K562 (cell line): ENCODE measurements at regions not wholly inside any gene's neighbourhood (a gene's known extent, or its start where the extent isn't known, plus 50 kb on each side); places are given as distances from the start of the nearest gene placed in this dataset.

Experiments
- ATAC-seq: fragments of 200-7000 bp; cut with Tn5 transposase; 3 replicates; pipeline ENCODE4 v1.9.1; 2020; ENCODE audit warnings: moderate library complexity
- BruUV-seq: library from RNA; stranded (reverse); fragments of 400-500 nt; replicated peaks from 2 replicates; lab custom pipeline; 2021; lab: Mats Ljungman, UMichigan
- CTCF ChIA-PET: fragments of 300-600 bp; formaldehyde crosslinking; extraction: SDS; loops from one replicate; lab custom pipeline; 2021; ENCODE audit warnings: low intra/inter-chr PET ratio; lab: Yijun Ruan, JAX
- POLR2A ChIA-PET: fragments of 300-600, 350-650 bp; sonication (Branson Sonifier 250); formaldehyde crosslinking; extraction: SDS; loops from one replicate; lab custom pipeline; 2021; ENCODE audit warnings: antibody characterized with exemption, inconsistent platforms; lab: Yijun Ruan, JAX
- DNase-seq, 4 experiments: peaks; one replicate each; pipeline versions ENCODE4 v3.0.0 to v3.0.0-alpha.2; 2011 to 2018; ENCODE audit warnings: low spot score in 3 of 4, mixed read lengths in 3 of 4; ENCODE audit errors: extremely low read depth in 1 of 4
- FAIRE-seq: peaks from 2 replicates; lab custom pipeline; 2011; peaks lifted over from hg19 to GRCh38; lab: Jason Lieb, UNC
- H2AFZ ChIP-seq: 2 replicates; pipeline ENCODE4 v1.6.0; 2011; ENCODE audit warnings: low read depth, low read length, control low read depth, inconsistent platforms
- H3K27ac ChIP-seq: fragments of 200-600 bp; 3 replicates; pipeline ENCODE4 v1.8.0; 2011; ENCODE audit warnings: low read depth, mild to moderate bottlenecking, control low read depth, inconsistent platforms, low read length, moderate library complexity, mixed read lengths; ENCODE audit errors: extremely low read depth
- H3K27me3 ChIP-seq, 2 experiments: fragments of 300-600 bp in 1 of 2; 2 replicates in 1 of 2; 3 replicates in 1 of 2; pipeline versions ENCODE4 v1.6.0 to v1.8.0; 2011; ENCODE audit warnings: inconsistent platforms in 2 of 2, low read length in 2 of 2, mild to moderate bottlenecking in 1 of 2, mixed read lengths in 1 of 2, moderate library complexity in 1 of 2; ENCODE audit not compliant: control insufficient read depth in 2 of 2, insufficient read depth in 2 of 2
- H3K36me3 ChIP-seq: fragments of 300-600 bp; 3 replicates; pipeline ENCODE4 v1.8.0; 2011; ENCODE audit warnings: mild to moderate bottlenecking, low read length, inconsistent platforms; ENCODE audit not compliant: control insufficient read depth, insufficient read depth
- H3K4me1 ChIP-seq, 2 experiments: fragments of 200-600 bp in 1 of 2; replicated peaks in 1 of 2; 2 replicates in 1 of 2; 3 replicates in 1 of 2; pipeline versions ENCODE4 v1.5.1 to v1.8.0; 2011; ENCODE audit warnings: inconsistent platforms in 2 of 2, low read length in 2 of 2, mild to moderate bottlenecking in 1 of 2, mixed read lengths in 1 of 2, moderate library complexity in 1 of 2; ENCODE audit not compliant: control insufficient read depth in 2 of 2, insufficient read depth in 2 of 2
- H3K4me2 ChIP-seq: 2 replicates; pipeline ENCODE4 v1.6.1; 2011; ENCODE audit warnings: low read length, control low read depth, inconsistent platforms, mixed read lengths; ENCODE audit not compliant: insufficient read depth
- H3K4me3 ChIP-seq: fragments of 200-600 bp; sonication (generic), shearing (Covaris generic); 2 replicates; pipeline ENCODE4 v1.5.1; 2016; ENCODE audit warnings: control low read depth, inconsistent platforms
- H3K79me2 ChIP-seq: fragments of 200-600 bp; 3 replicates; pipeline ENCODE4 v1.8.0; 2011; ENCODE audit warnings: low read length, inconsistent platforms; ENCODE audit not compliant: control insufficient read depth, insufficient read depth
- H3K9ac ChIP-seq, 2 experiments: 2 replicates each; pipeline versions ENCODE4 v1.6.0 to v1.6.1; 2011; ENCODE audit warnings: low read depth in 2 of 2, low read length in 2 of 2, control low read depth in 1 of 2, inconsistent platforms in 1 of 2, mild to moderate bottlenecking in 1 of 2, mixed read lengths in 1 of 2; ENCODE audit not compliant: insufficient read depth in 1 of 2
- H3K9me1 ChIP-seq: one replicate; pipeline ENCODE4 v1.6.0; 2011; ENCODE audit warnings: inconsistent platforms, mild to moderate bottlenecking, low read length, moderate library complexity; ENCODE audit not compliant: control insufficient read depth, insufficient read depth
- H3K9me3 ChIP-seq: replicated peaks from 2 replicates; pipeline ENCODE4 v1.5.1; 2011; ENCODE audit warnings: low read depth, low read length, inconsistent platforms; ENCODE audit not compliant: control insufficient read depth, insufficient read depth
- H4K20me1 ChIP-seq: replicated peaks from 2 replicates; pipeline ENCODE4 v1.6.1; 2011; ENCODE audit warnings: low read length, inconsistent platforms, mixed read lengths; ENCODE audit not compliant: control insufficient read depth, insufficient read depth
- ARID4B ChIP-seq: sonication (generic); formaldehyde crosslinking; IDR thresholded peaks from 2 replicates; pipeline ENCODE4 v1.8.0; 2022; ENCODE audit warnings: mild to moderate bottlenecking, missing genetic modification reagents
- CBX8 ChIP-seq: fragments of 200-600 bp; sonication (generic); IDR thresholded peaks from 2 replicates; pipeline ENCODE4 v1.6.1; 2012; ENCODE audit warnings: borderline replicate concordance, mixed run types, low read depth, mild to moderate bottlenecking, moderate library complexity, mixed read lengths, low read length, control low read depth, inconsistent platforms; ENCODE audit not compliant: poor library complexity, severe bottlenecking; ENCODE audit errors: extremely low read depth
- CEBPZ ChIP-seq: fragments of 150-350 bp; IDR thresholded peaks from 2 replicates; pipeline ENCODE4 v1.6.1; 2014; ENCODE audit warnings: low read depth, mild to moderate bottlenecking, low read length, borderline replicate concordance
- HNRNPK ChIP-seq: fragments of 200-400 bp; formaldehyde crosslinking; IDR thresholded peaks from one replicate; pipeline ENCODE4 v1.6.1; 2018; ENCODE audit warnings: mild to moderate bottlenecking, low read depth, low read length; ENCODE audit not compliant: poor library complexity, severe bottlenecking
- HNRNPL ChIP-seq: fragments of 200-400 bp; formaldehyde crosslinking; IDR thresholded peaks from 2 replicates; pipeline ENCODE4 v1.6.1; 2017; ENCODE audit warnings: low read depth, mild to moderate bottlenecking, low read length
- LARP7 ChIP-seq: fragments of 450-650 bp; IDR thresholded peaks from 2 replicates; pipeline ENCODE4 v1.6.1; 2016
- PBX2 ChIP-seq, 2 experiments: IDR thresholded peaks in 1 of 2; conservative IDR thresholded peaks in 1 of 2; 2 replicates each; pipeline ENCODE4 v1.6.1; 2016; ENCODE audit warnings: low read depth in 2 of 2, mild to moderate bottlenecking in 1 of 2, missing compliant biosample characterization in 1 of 2, missing genetic modification characterization in 1 of 2, moderate library complexity in 1 of 2
- SMARCE1 ChIP-seq: fragments of 450-650 bp; IDR thresholded peaks from 2 replicates; pipeline ENCODE4 v1.7.1; 2016; ENCODE audit warnings: mild to moderate bottlenecking
- TGIF2 ChIP-seq: sonication (generic); formaldehyde crosslinking; IDR thresholded peaks from 2 replicates; pipeline ENCODE4 v1.8.1; 2022; ENCODE audit warnings: mild to moderate bottlenecking, missing genetic modification reagents, moderate library complexity
- USF2 ChIP-seq: sonication (generic); formaldehyde crosslinking; IDR thresholded peaks from 2 replicates; pipeline ENCODE4 v1.5.0; 2020; ENCODE audit warnings: missing genetic modification reagents
- WGBS: fragments of 100-300 bp; shearing (Covaris generic); methylation state at CpG from one replicate; pipeline ENCODE4 v1.1.6; 2016; ENCODE audit warnings: low coverage, mixed read lengths; ENCODE audit not compliant: insufficient coverage; ENCODE audit errors: missing lambda C conversion rate; 5-methylcytosine and 5-hydroxymethylcytosine counted together
- in situ Hi-C: fragments of 300-500 bp; cut with MboI; formaldehyde crosslinking; loops from 4 replicates; pipeline ENCODE4 v1.15.0; 2018; ENCODE audit warnings: inconsistent platforms, mixed read lengths
- intact Hi-C: fragments of 100-400 bp; cut with micrococcal nuclease; formaldehyde crosslinking; loops from 2 replicates; pipeline ENCODE4 v1.14.2; 2022

- H3K79me2 ChIP-seq: no peaks in the 10 kb centered on the region
- H2AFZ ChIP-seq: no peak overlapping the region
- DNase-seq (no peak), FAIRE-seq (no peak), ATAC-seq (no peak)
- ChIA-PET CTCF (no interaction called here), POLR2A (interaction anchor here (0.8 kb wide), 1 partner anchor 165 kb away, joined by 3 read pairs; no protein-coding TSS in a partner anchor)
- no peaks in the 10 kb centered on the region for H4K20me1 ChIP-seq
- no peaks in the 10 kb centered on the region for H3K27me3 ChIP-seq
- H3K9ac ChIP-seq: no peak overlapping the region
- no peaks in the 10 kb centered on the region for H3K36me3 ChIP-seq
- whole genome bisulfite sequencing: 0% methylated on average over 4 of the region's 4 CpGs
- intact Hi-C loops: no loop called here
- BruUV-seq: no TSS peak
- no peak overlapping the region for H3K27ac ChIP-seq
- H3K9me3 ChIP-seq: no peaks in the 10 kb centered on the region
- in situ Hi-C loops: no loop called here
- H3K4me3 ChIP-seq: no peak overlapping the region
- no peaks in the 10 kb centered on the region for H3K9me1 ChIP-seq
- no peak overlapping the region for H3K4me2 ChIP-seq
- H3K4me1 ChIP-seq: no peaks in the 10 kb centered on the region
- no peak for TF ChIP-seq USF2 (CRISPR knock-in tag)
- TF ChIP-seq SMARCE1: no peak
- no peak for TF ChIP-seq CEBPZ
- no peak for TF ChIP-seq PBX2 (CRISPR knock-in tag; IDR thresholded peaks at IDR 0.05; ENCODE audit: low read depth)
- TF ChIP-seq PBX2 (tag; conservative IDR thresholded peaks at IDR 0.05; ENCODE audit: low read depth): no peak
- no peak for TF ChIP-seq ARID4B
- no peak for TF ChIP-seq LARP7
- TF ChIP-seq CBX8: no peak
- no peak for TF ChIP-seq HNRNPL
- TF ChIP-seq HNRNPK: no peak
- no peak for TF ChIP-seq TGIF2 (CRISPR knock-in tag)
Observed at GRCh38 chr13:80055847-80056246, 285.1 kb downstream of the SPRY2 start.
